ENCODE measurements at regions not wholly inside any gene's neighbourhood (a gene's known extent, or its start where the extent isn't known, plus 50 kb on each side); places are given as distances from the start of the nearest gene placed in this dataset.
"Not testable (repeated sequence)": the region's sequence is repeated elsewhere in the genome, so short reads cannot be mapped to it uniquely, and the experiment has no call there.

DNA sequence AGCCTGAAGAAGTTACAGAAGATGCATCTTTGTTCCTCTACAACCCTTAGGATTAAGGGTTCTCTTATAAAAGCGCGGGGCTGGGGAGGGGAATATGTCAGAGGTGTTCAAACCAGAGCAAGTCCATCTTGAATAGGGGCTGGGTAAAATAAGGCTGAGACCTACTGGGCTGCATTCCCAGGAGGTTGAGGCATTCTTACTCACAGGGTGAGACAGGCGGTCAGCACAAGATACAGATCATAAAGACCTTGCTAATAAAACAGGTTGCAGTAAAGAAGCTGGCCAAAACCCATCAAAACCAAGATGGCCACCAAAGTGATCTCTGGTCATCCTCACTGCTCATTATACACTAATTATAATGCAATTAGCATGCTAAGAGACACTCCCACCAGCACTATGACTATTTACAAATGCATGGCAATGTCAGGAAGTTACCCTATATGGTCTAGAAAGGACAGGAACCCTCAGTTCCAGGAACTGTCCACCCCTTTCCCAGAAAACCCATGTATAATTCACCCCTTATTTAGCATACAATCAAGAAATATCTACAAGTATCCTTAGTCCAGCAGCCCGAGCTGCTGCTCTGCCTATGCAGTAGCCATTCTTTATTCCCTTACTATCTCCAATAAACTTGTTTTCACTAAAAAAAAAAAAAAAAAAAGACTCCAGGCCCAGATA lies 108.1 kb upstream of the FOXN3 start:
- DNase-seq (ENCODE audit: low read depth) = no peak

DNA sequence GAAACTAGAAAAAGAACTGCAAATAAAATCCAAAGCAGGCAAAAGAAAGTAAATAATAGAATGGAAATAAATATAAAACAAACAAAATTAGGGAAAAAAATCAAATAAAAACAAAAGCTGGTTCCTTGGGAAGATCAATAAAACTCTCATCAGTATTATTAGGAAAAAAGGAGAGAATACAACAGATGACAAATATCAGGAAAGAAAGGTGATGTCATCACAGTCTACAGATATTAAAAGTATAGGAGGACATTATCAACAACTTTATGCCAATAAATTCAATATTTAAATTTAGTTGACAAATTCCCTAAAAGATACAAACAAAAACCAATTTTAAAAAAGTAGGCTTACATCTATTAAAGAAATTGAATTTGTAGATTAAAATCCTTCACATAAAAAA lies 107.4 kb upstream of the FOXN3 start:
- no peak for DNase-seq (ENCODE audit: low read depth)

DNA sequence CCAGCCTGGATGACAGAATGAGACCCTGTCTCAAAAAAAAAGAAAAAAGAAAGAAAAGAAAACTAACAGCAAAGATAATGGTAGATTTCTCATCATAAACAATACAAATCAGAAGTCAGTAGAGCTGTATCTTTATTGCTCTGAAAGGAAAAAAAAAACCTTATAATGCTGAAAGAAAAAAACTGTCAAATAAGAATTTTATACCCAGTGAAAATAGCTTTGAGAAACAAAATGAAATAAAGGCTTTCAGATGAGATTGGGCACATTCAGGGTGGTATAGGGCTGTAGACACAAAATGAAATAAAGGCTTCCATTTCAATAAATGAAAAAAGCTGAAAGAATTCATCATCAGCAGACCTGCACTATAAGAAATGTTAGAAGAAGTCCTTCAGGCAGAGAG lies 105.0 kb upstream of the FOXN3 start:
- DNase-seq (ENCODE audit: low read depth) = no peak

DNA sequence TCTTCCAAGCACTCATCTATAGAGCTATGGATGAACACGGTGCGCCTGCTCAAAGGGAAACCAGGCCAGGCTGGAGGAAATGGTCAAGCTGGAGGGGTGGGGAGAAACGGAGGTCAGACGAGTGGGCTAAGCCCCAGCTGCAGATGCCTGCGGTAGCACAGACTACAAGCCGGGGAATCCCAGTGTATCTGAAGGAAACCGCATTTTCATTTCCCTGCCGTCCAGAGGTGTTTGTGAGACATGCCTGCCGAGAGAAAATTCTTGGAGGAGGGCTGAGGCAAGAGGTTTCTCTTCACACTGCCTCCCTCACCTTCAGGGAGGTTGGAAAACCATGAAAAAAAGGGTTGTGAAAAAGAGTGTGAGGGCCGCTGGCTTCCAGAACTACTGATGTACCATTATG lies 102.0 kb upstream of the FOXN3 start:
- DNase-seq (ENCODE audit: low read depth) = no peak

DNA sequence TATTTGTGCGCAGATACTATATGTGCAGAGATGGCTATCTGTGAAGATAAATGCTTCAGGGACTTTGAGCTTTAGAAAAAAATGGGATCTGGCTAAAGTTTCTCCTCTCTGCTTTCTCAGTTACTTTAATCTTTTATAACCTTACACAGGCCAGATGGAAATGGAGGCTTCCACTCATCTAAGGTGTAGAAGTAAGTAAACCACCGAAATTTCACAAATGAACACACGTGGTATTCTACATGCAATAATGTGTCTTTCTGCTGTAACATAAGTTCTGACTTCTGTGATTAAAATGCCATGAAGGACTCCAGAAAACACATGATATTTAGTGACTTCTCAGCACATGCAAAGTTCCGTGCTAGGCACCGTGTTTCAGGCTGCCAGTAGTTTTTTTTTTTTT lies 99.1 kb upstream of the FOXN3 start:
- no peak for DNase-seq (ENCODE audit: low read depth)

DNA sequence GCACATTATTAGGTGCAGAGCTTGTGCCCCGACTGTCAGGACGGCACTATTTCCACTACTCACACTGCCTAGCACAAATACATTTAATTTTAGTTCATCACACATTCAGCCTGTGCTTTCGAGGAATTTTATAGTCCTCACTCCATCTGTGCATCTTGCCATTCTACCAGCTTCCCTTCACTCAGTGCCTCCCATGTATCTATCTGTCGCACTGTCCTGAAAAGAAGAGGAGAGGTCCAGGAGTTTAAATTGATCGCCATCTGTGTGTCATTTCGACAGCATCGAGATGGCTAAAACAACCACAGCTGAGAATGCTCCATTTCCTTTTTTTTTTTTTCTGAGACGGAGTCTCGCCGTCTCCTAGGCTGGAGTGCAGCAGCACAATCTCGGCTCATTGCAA lies 97.6 kb upstream of the FOXN3 start:
- DNase-seq (ENCODE audit: low read depth) = no peak

DNA sequence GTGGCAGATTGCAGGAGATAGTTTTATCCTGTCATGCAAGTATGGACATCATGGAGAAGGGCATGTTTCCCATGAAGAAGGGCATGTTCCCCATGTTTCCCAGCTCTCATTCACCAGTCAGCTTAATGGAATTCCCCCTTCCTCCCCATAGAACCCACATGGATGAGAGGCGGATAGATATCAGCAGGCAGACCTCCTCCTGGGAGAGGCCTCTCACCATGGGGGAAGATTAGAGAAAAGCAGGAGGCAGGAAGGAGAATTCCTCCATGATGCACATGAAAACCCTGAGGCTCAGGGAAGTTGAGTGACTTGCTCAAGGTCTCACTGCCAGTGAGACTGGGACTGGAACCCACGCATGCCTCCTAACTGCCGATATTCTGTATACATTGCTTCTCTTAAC lies 92.9 kb upstream of the FOXN3 start:
- DNase-seq (ENCODE audit: low read depth) = no peak

DNA sequence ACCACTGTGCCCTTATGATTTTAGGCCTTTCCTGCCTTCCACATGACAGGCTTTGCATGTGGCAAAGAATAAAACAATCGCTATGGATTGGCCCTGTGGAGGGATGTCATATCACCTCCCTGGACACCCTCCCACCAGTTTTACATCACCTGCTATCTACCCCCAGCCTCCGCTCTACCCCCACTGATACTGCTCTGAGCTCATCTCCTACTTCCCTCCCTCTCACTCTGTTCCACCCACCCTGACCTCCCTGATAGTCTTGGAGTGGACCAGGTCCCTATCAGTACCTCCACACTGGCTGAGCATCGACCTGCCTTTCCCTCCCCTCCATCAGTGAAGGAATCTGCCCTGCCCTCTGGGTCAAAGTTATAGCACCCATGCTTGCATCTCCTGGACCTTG lies 91.8 kb upstream of the FOXN3 start:
- DNase-seq (ENCODE audit: low read depth) = no peak

DNA sequence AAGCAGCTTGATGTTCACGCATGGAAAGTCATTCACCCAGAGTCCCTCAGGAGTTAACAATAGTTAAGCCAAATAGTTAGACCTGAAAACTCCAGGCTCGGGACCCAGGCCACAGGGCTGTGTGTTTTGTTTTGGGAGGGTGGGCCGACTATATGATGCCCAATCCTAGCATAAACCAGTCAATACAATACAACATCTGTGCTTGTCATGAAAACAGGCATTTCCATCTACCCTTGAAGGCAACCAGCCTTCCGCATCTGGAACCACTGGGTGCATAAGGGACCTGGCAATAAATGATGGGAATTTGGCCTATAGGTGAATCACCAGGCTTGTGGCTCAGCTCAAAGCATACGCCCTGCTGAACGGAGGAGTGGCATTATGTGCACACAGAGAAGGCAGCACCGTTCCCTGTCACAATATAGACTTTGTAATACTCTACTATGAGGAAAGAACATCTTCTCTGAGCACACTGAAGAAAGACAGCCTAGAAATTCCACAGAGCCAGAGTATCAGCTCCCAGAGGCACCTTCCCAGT lies 91.0 kb upstream of the FOXN3 start:
- no peak for DNase-seq (ENCODE audit: low read depth)

DNA sequence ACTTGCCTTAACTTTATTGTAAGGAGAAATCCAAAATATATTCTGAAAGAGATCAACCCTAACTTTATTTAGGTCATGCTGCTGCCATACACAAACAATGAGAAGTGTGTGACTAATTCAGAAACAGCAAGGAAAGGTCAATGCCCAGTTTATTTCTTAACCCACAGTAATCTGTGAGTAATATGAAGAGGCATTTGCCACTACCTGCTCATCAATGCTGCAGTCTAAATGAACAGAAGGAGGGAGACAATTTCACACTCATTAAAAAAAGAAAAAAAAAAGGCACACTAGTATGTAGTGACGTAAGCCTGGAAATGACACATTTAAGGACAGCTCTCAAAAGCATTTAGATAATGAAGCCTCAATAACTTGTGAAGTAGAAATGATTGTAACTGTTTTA lies 90.5 kb upstream of the FOXN3 start:
- DNase-seq (ENCODE audit: low read depth) = no peak

DNA sequence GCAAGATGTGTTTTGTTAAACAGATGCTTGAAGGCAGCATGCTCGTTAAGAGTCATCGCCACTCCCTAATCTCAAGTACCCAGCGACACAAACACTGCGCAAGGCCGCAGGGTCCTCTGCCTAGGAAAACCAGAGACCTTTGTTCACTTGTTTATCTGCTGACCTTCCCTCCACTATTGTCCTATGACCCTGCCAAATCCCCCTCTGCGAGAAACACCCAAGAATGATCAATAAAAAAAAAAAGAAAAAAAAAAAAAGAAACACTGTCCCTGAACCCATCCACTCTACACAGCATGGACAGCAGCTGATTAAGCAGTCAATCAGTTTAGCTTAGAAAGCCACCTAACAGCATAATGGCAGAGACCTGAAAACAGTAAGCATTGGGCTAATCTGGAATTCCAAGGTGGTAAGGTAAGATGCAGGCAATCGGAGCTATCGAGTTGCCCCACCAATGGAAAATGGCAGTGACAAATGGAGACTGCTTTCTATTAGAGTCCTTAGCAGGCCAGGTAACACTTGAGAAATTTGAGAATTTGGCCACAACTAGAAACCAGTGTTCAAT lies 89.9 kb upstream of the FOXN3 start:
- not testable (repeated sequence) for DNase-seq (ENCODE audit: low read depth)

DNA sequence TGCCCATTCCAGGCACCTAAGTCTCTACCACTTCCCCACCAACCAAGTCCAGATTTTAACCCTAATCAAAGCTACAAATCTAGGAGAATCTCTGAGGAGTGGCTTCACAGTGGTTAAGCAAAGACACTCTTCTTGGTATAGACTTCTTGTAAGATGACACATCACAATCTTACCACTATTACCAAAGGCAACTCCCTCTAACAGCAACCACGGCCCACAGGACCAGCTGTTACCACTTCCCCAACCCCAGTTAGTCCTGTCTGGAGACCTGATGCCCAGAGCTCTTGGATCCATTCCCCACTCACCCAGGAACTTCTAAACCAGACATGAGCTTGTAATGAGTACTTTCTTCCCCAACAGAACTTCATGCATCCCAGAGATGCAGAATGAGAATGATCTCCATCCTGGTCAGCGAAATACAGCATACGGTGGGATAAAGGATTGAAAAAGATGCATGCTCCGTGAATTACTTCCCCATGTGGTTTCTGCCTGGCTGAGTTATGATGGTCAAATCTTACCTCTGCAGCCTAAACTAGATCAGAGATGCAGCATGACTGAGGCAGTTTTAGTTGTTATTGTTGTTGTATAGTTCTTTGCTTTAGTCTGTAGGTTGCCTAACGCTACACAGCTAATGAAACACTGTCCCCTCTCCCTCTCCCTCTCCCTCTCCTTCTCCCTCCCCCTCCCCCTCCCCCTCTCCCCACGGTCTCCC lies 87.7 kb upstream of the FOXN3 start:
- DNase-seq (ENCODE audit: low read depth) = no peak

DNA sequence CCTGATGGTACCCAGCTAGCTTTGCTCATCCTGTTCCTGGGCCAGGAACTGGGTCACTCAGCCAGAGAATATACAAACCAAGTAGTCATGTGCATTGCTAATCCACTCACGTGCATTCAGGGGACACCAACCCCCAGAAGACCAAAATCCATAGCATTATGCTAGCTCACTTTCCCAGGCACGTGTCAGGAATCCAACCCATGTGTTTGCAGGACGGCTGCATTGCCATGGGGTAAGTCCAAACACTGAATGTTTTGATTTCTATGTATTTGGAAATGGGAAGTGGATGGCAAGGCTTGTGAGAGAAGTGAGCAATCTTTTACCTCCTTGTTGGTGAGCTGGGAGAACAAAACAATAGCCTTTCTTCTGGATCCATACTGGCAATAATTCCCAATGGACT lies 87.1 kb upstream of the FOXN3 start:
- no peak for DNase-seq (ENCODE audit: low read depth)

DNA sequence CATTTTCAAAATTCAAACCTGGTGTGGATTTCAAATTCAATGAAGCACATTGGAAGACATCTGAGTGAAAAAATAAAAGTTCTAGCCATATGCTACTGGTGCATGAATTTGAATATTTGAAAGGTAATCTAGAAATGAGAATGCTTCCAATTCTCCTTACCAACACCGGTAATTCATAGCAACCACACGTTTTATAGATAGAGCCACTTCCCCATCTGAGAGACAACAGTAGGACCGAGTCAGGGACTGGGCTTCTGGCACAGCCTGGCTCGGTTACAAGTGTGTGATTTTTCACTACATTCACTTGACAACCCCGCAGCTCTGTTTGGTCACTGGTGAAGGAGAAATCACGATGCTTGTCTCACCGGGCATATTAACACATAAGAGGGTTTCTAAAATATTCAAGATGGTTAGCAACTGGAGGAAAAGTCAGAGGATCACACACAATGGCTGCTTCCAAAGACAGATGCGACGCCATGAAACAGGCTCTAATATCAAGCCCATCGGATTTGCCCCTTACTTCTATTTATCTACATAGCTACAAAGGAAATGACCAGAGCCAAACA lies 86.5 kb upstream of the FOXN3 start:
- no peak for DNase-seq (ENCODE audit: low read depth)

DNA sequence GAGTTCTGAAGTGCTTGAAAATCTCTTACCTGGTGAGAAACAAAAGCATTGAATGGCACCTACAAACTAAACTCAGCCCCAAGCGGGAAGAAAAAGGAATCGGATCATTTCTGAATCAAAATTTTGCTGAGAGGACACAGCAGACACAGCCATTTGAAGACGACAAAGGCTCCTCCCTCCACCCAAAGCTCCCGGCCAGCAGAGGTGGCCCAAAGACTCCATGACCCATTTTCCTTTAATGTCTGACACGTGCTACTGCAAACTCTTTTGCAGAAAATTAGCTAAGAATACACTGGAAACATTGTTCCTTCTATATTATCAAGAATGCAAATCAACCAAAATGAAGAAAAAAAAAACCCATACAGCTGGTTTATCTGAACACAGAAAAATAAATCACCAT lies 85.9 kb upstream of the FOXN3 start:
- DNase-seq (ENCODE audit: low read depth) = no peak

DNA sequence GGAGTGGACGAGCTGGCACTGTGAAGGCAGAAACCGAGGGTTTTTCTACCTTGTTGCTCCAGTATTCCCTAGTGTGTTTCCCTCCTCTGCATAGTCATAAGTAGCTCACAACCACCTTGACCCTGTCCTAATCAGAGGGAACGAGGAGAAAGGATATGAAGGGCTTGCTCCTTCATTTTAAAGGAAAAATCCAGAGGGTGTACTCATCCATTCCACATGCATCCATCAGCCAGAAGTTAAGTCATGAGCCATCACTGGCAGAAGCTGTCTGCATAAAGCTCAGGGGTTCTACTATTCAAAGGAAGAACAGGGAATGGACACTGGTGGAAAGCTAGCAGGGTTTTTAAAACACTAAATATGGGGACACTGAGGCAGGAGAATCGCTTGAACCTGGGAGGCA lies 84.3 kb upstream of the FOXN3 start:
- no peak for DNase-seq (ENCODE audit: low read depth)

DNA sequence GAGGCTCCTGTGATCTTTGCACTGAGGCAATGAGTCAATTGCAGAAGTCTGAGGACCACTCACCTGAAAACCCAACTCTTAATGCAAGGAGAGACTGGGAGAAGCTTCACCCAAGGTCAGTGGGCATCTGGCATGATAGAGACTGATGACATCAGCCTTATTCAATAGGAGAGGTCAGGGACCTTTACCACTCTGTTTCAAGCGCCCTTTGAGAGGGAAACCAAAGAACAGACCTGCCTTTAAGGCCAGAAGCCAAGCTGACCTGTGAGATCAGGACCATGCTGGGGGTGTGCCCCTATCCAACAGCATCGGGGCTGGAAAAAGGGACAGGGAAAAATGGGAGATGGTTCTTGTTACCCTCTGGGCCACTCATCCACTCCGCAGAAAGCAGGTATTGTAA lies 83.3 kb upstream of the FOXN3 start:
- no peak for DNase-seq (ENCODE audit: low read depth)

DNA sequence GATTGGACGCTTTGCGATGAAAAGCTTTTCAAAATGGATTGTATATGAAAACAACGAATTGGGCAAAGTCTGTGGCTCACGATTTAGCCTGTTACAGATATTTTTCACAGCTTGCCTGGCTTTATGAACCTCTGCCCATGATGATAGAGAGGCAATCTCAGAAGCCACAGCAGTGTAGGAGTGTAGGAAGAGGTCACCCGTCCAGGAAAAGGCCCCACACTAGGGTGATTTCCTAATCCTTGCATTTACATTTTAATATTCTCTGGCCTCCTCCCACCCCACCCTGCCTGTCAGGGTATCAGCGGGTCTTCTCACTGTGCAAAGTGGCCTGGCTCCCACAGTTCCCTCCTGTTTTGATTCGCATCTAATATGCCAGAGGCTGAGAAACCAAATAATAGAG lies 81.8 kb upstream of the FOXN3 start:
- DNase-seq (ENCODE audit: low read depth) = no peak

DNA sequence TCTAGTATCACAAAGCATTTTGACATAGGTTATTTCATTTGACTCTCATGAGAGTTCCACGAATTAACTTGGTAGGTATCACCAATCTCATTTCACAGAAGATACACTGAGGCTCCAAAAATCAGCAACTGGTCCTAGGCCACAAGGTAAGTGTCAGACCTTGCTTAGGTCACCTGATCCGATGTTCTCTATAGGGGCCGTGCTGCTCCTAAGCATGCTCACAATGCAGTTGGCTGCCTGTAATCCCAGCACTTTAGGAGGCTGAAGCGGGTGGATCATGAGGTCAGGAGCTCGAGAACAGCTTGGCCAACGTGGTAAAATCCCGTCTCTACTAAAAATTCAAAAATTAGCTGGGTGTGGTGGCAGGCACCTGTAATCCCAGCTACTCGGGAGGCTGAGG lies 78.7 kb upstream of the FOXN3 start:
- no peak for DNase-seq (ENCODE audit: low read depth)

DNA sequence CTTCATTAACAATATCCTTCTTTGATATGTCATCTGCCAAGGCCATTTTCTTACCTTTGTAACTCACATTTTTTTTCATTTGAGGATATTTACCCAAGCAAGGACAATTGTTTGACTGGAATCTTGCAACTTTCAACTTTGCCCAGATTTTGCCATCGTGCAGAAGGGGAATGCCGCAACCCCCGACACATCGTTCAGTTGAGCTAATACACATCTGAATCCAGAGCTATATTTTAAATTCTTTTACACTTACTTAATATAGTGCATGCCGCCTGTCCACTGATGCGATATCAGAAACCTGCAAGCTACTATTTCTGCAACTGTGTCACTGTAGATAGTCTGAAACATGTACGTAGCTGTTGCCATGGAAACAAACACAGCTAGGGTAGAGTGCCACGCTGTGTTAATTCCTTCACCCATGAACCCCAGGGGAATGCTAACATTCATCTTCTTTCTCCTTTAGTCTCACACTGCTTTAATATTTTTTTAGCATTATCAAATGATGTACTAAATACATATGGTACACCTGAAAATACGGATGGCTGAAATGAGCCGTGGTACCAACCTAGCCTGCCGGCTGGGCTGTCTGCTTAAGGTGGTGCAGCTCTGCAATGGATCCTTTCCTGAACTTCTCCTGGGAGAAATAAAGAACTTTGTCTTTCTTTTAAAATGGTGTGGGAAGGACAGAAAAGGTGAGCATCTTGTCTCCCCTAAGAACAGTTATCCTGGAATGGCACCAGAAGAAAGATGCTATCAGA lies 77.0 kb upstream of the FOXN3 start:
- DNase-seq (ENCODE audit: low read depth) = no peak

DNA sequence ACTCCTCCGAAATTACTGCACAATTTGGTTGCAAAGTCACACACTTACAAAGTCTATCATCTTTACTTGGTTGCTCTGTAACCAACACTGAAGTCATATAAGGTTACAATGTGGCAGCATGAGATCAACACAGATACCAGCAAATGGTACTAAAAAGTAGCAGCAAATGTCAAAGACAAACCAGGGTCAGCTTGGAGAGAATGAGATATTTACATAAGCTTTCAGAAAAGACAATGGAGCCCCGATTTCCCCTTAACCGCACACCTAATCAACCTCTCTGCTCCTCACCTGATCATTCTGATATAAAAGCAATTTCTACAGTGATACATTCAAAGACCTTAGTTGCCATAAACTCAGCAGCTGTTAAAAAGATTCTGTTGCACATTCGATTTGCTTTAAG lies 76.4 kb upstream of the FOXN3 start:
- no peak for DNase-seq (ENCODE audit: low read depth)

DNA sequence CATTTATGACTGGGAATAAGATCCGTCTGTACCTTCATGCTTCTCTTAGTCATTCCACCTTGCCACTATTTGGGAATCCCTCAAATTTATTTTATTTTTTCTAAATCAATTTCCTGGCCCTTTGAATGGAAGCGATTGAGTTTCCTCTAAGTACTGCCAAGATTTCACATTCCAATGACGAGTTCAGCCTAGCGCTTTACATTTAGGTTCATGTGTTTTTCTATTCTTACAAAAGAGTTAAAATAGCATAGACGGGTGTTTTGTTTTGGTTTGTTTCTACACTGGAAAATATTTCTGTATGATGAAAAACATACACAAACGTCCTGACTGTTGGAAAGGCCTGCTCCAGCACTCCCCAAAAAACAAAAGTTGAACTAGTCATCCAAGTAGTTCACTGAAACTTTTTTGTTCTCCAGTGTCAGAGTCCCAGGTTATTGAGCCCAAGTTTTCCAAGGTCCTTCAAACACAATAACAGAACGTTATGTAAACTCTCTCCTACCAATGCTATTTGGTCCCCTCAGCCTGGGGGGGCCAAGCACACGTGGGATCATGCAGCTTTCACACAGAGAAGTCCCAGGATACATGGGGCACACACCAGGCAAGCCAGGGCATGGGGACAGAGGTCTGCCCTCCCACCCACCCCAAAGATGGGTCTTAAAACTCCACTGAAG lies 74.8 kb upstream of the FOXN3 start:
- no peak for DNase-seq (ENCODE audit: low read depth)

Measured in stimulated activated CD8-positive, alpha-beta memory T cell treated with anti-CD3 and anti-CD28 coated beads, Interleukin-7, amount 100 ng/mL, for 24 hours (primary cell).